ENCODE measurements at regions not wholly inside any gene's neighbourhood (a gene's known extent, or its start where the extent isn't known, plus 50 kb on each side); places are given as distances from the start of the nearest gene placed in this dataset.
"Not testable (repeated sequence)": the region's sequence is repeated elsewhere in the genome, so short reads cannot be mapped to it uniquely, and the experiment has no call there.

DNA sequence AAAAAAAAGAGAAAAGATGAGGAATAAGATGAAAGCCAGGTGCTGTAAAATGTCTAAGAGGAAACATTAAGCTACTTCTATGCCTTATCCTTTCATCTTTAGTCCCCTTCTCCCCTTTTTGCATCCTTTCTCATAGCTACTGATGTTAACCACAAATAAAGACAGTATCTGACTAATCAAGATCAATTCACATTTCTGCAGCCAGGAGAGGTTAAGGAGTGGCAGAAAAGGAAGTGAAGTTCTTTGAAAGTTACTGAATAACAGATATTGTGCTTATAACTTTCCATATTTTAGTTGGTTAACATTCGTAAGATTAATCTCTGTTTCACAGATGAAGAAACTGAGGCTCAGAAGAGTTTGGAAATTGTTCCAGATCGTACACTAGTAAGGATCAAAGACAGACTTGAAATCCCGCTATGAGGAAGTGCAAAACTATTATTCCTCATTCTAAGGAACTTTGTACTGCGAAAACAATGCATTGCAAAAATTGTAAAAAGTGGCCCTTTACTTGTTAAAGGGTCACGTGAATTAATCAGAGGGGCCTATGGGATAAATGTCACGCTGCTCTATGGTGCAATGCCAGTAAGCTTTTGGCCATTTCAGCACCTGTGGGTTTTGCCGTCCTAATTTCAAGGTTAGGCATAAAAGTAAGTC lies 117.7 kb upstream of the GRM7 start:
- DNase-seq, result no peak

DNA sequence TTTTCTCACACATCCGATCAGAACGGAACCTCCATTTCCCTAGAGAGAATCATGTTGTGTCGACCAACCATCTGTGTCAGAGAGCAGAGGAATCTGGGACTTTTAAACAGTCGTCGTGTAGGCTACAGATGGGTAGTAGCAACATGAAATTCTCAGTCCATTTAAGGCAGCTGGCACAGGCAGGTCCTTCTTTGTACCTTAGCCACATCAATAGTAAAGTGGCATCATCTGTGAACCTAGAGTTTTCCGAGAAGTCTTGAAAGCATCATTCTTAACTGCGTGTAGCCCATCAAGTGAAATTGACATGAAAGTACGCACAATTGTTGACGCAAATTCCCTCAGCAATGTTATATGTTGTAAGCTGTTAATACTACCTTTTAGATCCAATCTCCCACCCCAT lies 114.5 kb upstream of the GRM7 start:
- no peak for DNase-seq

DNA sequence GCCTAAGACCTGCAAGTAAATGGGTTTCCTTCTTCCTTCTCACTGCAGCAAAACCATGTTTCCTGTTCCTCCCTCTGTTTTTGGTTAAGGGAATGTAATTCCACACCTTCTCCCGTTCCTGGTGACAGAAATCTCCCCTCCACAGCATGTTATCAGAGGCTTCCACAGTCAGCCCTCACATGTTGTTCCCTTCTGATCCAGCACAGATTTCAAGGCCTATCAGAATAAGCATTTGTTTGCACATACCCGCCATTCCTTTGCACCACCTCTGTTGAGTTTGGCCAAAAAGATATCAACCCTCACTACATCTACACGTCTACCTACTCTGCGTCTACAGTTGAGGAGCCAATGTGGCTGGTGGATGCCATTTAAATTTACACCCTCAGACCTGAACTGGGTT lies 113.9 kb upstream of the GRM7 start:
- no peak for DNase-seq

- no peak for DNase-seq
Observed at GRCh38 chr3:6750782-6751181, 110.1 kb upstream of the GRM7 start.

DNA sequence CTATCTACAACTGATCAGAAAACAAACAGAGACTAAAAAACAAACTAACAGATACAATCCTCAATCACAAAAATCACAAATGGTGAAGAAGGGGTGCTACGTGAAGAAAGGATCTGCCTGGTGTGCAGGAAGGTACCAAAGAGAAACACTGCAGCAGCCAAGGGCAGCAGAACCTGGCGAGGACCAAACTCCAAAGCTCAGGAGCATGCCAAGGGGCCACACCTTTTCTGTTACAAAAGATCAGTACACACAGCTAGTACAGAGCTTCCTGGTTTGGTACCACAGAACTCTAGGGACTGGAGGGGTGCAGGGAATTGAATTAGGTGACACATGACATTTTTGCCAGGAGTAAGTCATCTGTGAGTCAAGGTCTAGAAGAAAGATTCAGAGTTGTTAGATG lies 107.4 kb upstream of the GRM7 start:
- DNase-seq, result no peak

- DNase-seq, result not testable (repeated sequence)
Observed at GRCh38 chr3:6769532-6770396, 91.2 kb upstream of the GRM7 start.

DNA sequence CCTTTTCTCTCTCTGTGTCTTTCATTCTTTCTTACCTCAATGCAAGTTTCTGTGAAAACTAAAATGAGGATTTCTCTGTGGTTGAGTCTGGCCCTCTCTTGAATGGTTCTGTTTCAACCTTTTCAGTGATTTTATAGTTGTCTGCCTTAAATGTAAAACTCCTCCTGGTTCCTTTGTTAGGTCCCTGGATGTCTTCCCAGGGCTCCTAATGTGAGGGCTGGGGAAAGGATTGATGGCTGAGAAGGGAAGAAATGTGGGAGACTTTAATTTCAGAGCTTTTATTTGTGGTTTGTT lies 90.6 kb upstream of the GRM7 start:
- no peak for DNase-seq

DNA sequence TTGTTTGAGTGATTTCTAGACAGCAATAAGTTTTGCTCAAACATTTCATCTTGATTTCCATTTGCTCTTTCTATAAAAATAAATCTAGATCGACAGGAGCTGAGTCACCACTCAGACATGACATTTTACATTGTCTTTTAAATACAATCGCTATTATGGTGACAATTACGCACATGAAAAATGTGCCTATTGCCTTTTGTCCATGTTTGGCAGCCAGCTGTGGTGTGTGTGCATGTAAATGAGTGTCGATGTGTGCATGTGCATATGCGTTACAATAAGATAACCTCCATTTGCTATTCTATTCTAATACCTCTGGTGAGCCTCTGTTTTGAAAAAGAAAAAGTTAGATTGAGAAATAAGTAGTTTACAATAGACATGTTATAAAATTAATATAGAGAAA lies 89.7 kb upstream of the GRM7 start:
- no peak for DNase-seq

GRCh38 chr3:6779140-6779539 lies 81.8 kb upstream of the GRM7 start:
- no peak for DNase-seq

- no peak for DNase-seq
Observed at GRCh38 chr3:6781092-6781491, 79.8 kb upstream of the GRM7 start.

DNA sequence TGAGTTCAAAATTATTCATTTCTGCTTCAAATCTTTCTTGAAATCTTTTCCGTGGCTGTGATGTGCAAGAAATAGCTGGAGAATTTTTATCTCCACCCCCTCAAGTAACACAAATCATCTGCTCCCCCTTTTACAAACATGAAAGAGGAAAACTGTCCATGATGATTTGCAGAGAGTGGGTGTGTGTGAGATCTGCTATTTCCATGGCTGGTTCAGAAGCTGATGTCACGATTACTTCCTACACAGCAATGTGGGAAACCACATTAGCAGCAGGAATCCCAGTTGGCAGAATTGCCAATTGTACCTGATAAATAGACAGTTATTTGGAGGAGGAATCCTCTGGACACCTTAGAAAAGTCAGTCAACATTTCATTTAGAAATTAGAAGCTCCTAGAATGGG lies 75.2 kb upstream of the GRM7 start:
- DNase-seq, result no peak

- DNase-seq, result no peak
Observed at GRCh38 chr3:6791161-6791560, 69.8 kb upstream of the GRM7 start.

DNA sequence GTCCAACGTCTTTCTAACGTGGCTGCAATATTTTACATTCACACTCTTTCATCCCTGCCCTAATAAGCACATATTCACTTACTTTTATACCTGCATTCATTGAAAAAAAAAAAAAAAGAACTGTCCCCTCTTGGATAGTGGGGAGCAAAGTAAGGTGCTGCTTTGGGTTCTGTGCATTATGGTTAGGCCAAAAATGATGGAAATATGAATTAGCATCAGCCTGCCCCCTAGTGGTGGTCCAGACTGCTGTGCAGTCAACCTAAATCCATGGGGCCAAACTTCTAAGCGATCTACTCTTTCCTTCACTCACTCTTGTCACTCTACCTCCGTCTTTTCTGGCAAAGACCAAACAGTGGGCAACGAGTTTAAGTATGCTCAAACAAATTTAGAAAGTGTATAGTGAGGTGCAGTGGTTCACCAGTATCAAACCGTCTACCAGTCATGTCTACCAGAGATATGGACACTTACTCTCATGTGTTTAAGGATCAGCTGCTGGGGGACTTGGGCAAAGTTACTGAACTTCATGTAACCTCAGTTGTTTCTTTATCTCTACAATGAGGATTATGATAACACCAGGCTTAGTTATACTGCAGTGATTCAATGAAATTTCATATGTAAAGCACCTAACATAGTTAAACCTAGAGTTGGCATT lies 61.5 kb upstream of the GRM7 start:
- no peak for DNase-seq

- no peak for DNase-seq
Observed at GRCh38 chr3:6803619-6804018, 57.3 kb upstream of the GRM7 start.

DNA sequence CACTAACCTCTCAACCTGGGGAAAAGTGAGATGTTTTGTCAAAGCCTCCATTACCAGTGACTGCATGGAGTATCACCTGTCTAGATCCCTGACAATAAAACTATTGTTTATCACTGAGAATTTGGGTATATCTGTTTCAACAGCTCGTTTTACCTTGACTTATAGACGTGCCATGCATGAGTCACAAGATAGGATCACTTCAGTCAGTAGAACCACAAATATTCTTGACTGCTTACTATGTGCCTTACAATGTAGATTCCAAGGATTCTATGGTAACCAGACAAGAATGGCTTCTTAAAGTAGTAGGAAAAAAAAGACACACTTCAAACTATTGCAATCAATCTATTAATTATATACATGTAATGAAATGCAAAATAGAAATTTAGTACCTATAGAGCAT lies 55.7 kb upstream of the GRM7 start:
- no peak for DNase-seq

DNA sequence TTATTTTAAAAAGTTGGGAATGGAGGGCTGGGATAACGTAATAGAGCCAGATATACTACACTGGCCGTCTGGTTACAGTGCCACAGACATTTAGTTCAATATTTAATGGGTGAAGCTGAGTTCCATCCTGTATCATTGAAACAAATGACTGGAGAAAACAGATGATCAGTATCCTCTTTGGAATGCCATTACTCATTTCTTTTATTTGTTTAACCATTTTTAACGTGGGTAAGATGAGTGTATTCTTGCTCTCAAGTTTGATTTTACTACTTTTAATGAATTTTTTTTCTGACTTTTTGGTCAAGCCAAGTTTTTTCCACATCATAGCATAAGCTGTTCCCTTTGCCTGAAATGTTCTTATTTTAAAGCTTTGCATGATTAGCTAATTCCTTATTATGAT lies 53.9 kb upstream of the GRM7 start:
- no peak for DNase-seq

DNA sequence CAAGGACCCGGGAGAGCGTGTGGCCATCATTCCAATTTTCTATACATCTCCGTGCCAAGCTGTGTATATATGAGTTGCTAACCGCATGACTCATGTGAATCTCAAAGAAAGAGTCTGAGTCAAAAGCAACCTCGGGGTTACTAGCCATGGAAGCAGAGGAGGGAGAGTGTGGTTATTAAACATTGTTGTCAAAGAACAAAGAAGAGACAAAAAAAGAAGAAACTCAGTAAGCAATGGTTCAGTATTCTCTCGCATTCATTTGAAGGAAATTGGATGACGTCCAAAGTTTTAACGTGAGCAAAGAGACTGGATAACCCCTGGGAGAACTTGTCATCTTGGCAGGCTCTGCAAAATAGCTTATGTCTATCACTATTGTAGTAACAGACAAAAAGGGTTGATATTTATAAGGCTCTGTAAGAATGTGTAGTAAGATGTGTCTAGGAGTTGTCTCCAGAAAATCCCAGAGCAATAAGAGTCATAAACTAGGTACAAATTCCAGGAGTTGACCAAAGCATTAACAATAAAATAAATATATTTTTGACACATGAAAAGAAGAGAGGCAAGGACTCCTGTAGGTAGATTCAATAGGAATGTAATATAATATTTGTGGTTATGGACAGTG lies 52.8 kb upstream of the GRM7 start:
- DNase-seq, result no peak

DNA sequence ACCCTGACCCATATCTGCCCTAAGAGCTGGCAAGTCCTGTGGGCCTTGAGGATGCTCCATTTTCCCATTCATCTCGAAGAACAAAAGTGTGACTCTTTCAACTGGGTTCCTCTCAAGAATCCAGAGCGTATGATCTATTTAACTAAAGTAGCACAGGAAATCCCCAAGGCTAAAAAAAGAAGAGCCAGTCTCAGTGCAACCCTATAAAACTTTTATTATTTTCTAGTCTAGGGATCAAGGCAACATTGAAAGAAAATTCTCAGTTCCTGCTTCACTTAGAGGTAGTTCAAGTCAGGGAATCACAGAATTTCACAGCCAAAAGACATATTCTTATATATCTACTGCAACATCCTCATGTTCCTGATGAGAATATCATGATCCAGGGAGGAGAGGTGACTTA lies 51.6 kb upstream of the GRM7 start:
- DNase-seq, result no peak
